A673 (cell line): ENCODE measurements at regions not wholly inside any gene's neighbourhood (a gene's known extent, or its start where the extent isn't known, plus 50 kb on each side); places are given as distances from the start of the nearest gene placed in this dataset.

Experiments
- BruUV-seq: library from RNA; stranded (reverse); fragments of 400-500 nt; replicated peaks from 2 replicates; lab custom pipeline; 2021; lab: Mats Ljungman, UMichigan
- CTCF ChIA-PET: fragments of 300-600 bp; sonication (Branson Sonifier 250); formaldehyde crosslinking; loops from one replicate; lab custom pipeline; 2022; ENCODE audit warnings: antibody characterized with exemption; lab: Charles Lee
- POLR2A ChIA-PET: fragments of 300-600 bp; sonication (Branson Sonifier 250); formaldehyde crosslinking; loops from one replicate; lab custom pipeline; 2022; ENCODE audit warnings: antibody characterized with exemption; ENCODE audit not compliant: low non-redundant PET; lab: Charles Lee
- DNase-seq: peaks from one replicate; pipeline ENCODE4 v3.0.0-alpha.2; 2015; ENCODE audit warnings: low spot score
- H3K27ac ChIP-seq: fragments of 200-600 bp; sonication (generic); 2 replicates; pipeline ENCODE4 v1.5.1; 2016; ENCODE audit warnings: mixed run types, low read depth, mild to moderate bottlenecking, mixed read lengths, antibody characterized with exemption, low read length; ENCODE audit not compliant: poor library complexity, severe bottlenecking
- H3K27me3 ChIP-seq: fragments of 200-600 bp; sonication (generic); replicated peaks from 2 replicates; pipeline ENCODE4 v1.6.1; 2017; ENCODE audit warnings: mixed run types, low read depth, mild to moderate bottlenecking, mixed read lengths, antibody characterized with exemption, low read length; ENCODE audit not compliant: insufficient read depth, poor library complexity
- H3K36me3 ChIP-seq: fragments of 200-600 bp; sonication (generic); 2 replicates; pipeline ENCODE4 v1.6.1; 2016; ENCODE audit warnings: mixed run types, mild to moderate bottlenecking, mixed read lengths, antibody characterized with exemption, low read length; ENCODE audit not compliant: insufficient read depth, poor library complexity, severe bottlenecking
- H3K4me1 ChIP-seq: fragments of 200-600 bp; sonication (generic); 2 replicates; pipeline ENCODE4 v1.6.1; 2017; ENCODE audit warnings: mixed run types, mild to moderate bottlenecking, mixed read lengths, antibody characterized with exemption, low read length; ENCODE audit not compliant: insufficient read depth, poor library complexity, severe bottlenecking
- H3K4me3 ChIP-seq: fragments of 200-600 bp; sonication (generic); 2 replicates; pipeline ENCODE4 v1.5.1; 2016; ENCODE audit warnings: low read depth, mixed run types, mild to moderate bottlenecking, mixed read lengths, low read length; ENCODE audit not compliant: poor library complexity, severe bottlenecking
- H3K9me3 ChIP-seq: fragments of 200-600 bp; sonication (generic); 2 replicates; pipeline ENCODE4 v1.6.1; 2016; ENCODE audit warnings: mixed run types, low read depth, mild to moderate bottlenecking, mixed read lengths, antibody characterized with exemption, low read length; ENCODE audit not compliant: poor library complexity, severe bottlenecking
- EZH2 ChIP-seq: fragments of 200-600 bp; sonication (generic); IDR thresholded peaks from 2 replicates; pipeline ENCODE4 v1.6.1; 2017; ENCODE audit warnings: borderline replicate concordance, low read depth, mild to moderate bottlenecking, mixed read lengths, antibody characterized with exemption, low read length; ENCODE audit not compliant: poor library complexity, severe bottlenecking
- intact Hi-C: fragments of 100-400 bp; cut with micrococcal nuclease; formaldehyde crosslinking; loops from one replicate; pipeline ENCODE4 v1.10.0; 2022; ENCODE audit not compliant: unreplicated experiment
- TF ChIP-seq, protein P1 (sequence below): fragments of 300-800, 200-600 bp; sonication (generic); conservative IDR thresholded peaks from 2 replicates; pipeline ENCODE4 v1.5.1; 2017; ENCODE audit warnings: low read depth, mild to moderate bottlenecking, antibody characterized with exemption, low read length, moderate library complexity, mixed read lengths

DNA sequence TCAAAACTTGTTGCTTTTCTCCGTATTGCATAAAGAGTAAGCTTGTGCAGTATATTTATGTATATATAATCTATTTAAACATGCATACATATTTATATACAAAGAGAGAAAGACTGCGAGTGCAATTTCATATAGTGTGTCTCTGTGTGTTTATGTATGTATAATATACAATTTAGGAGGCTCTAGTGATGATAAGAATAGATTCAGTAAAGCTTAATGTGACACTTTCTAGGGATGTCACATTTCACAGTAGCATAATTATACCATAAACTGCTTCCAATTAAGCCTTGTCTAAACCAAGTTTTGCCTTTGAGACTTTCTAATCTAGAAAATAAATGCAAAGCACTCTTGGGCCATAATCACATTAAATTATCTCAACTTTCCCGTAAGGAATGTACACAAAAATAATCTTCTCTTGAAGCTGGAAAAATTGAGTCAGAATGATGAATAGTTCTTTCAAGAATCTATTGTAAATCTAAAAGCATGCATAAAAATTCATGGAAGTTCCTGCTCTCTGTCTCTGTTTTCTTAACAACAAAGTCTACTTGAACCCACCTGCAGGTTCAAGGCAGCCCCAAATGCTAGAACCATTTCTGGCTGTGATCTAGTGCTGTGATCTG, 114.1 kb upstream of the NPY2R start:
- no peak for DNase-seq
- no TSS peak for BruUV-seq
- TF ChIP-seq, protein P1, sequence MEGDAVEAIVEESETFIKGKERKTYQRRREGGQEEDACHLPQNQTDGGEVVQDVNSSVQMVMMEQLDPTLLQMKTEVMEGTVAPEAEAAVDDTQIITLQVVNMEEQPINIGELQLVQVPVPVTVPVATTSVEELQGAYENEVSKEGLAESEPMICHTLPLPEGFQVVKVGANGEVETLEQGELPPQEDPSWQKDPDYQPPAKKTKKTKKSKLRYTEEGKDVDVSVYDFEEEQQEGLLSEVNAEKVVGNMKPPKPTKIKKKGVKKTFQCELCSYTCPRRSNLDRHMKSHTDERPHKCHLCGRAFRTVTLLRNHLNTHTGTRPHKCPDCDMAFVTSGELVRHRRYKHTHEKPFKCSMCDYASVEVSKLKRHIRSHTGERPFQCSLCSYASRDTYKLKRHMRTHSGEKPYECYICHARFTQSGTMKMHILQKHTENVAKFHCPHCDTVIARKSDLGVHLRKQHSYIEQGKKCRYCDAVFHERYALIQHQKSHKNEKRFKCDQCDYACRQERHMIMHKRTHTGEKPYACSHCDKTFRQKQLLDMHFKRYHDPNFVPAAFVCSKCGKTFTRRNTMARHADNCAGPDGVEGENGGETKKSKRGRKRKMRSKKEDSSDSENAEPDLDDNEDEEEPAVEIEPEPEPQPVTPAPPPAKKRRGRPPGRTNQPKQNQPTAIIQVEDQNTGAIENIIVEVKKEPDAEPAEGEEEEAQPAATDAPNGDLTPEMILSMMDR = no peak
- no peak for TF ChIP-seq EZH2
- H3K36me3 ChIP-seq = no peaks in the 10 kb centered on the region
- no peaks in the 10 kb centered on the region for H3K4me1 ChIP-seq
- H3K27ac ChIP-seq = no peak overlapping the region
- H3K27me3 ChIP-seq = no peaks in the 10 kb centered on the region
- intact Hi-C loops = no loop called here
- no peaks in the 10 kb centered on the region for H3K9me3 ChIP-seq
- ChIA-PET CTCF (no interaction called here), POLR2A (no interaction called here)
- no peak overlapping the region for H3K4me3 ChIP-seq

DNA sequence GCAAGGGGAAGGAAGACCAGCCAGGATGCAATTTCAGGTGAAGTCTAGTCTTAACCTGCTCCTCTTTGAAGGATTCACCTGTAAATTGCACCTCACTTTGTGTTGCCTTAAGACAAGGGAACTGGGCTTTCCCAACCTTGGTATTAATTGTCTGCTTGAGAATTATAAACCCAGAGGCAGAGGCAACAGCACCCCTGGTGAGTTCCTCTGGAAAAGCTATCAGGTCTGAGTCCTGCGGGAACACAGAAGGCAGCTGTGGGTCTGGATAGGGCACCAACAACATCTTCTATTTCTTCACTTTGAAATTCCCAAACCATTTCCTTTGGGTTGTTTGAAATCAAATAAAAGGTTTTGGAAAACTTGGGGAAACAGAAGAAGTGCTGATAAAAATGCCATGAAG, 109.2 kb upstream of the NPY2R start:
- intact Hi-C loops = no loop called here
- POLR2A ChIA-PET = no interaction called here
- CTCF ChIA-PET = no interaction called here

DNA sequence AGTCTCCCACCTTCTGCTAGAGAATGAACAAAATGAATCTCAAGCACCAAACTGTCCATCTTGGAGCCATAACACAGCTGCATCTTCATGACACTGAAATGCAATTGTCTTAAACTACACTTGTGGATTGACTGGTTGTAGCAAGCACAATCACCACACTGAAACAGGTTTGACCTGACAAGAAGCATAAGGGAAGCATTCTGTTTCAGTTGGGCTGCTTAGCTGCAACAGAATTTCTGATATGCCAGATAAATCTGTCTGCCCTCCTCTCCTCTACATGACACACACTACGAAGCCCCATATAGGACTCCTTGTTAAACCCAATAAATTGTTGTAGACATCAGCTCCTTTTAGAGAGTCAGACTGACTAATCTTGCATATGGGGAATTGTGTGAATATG, 101.8 kb upstream of the NPY2R start:
- H3K27me3 ChIP-seq = no peaks in the 10 kb centered on the region
- no peak overlapping the region for H3K27ac ChIP-seq
- DNase-seq = no peak
- CTCF ChIA-PET = no interaction called here
- TF ChIP-seq, protein P1 = no peak
- TF ChIP-seq EZH2 = no peak
- BruUV-seq = no TSS peak
- H3K4me3 ChIP-seq = no peak overlapping the region
- intact Hi-C loops = no loop called here
- POLR2A ChIA-PET = no interaction called here
- H3K36me3 ChIP-seq = no peaks in the 10 kb centered on the region
- no peaks in the 10 kb centered on the region for H3K9me3 ChIP-seq
- H3K4me1 ChIP-seq = no peaks in the 10 kb centered on the region

More for the DNA sequence above, 109.2 kb upstream of the NPY2R start:
- Histone ChIP-seq H3K27me3 (no peaks in the 10 kb centered on the region), H3K36me3 (no peaks in the 10 kb centered on the region), H3K9me3 (no peaks in the 10 kb centered on the region), H3K4me3 (no peak overlapping the region), H3K27ac (no peak overlapping the region), H3K4me1 (no peaks in the 10 kb centered on the region)
- no TSS peak for BruUV-seq
- no peak for TF ChIP-seq EZH2
- TF ChIP-seq, protein P1 = no peak
- no peak for DNase-seq
